ENCODE measurements at regions not wholly inside any gene's neighbourhood (a gene's known extent, or its start where the extent isn't known, plus 50 kb on each side); places are given as distances from the start of the nearest gene placed in this dataset.

GRCh38 chr16:48881272-48881671 is 271.3 kb upstream of the N4BP1 start:
- TF ChIP-seq POLR2A (IDR thresholded peaks at IDR 0.05) (no peak), CTCF (IDR thresholded peaks at IDR 0.05) (no peak)

Data from esophagus squamous epithelium (tissue), 4 donors.